GM23248 (cell line): ENCODE measurements at regions not wholly inside any gene's neighbourhood (a gene's known extent, or its start where the extent isn't known, plus 50 kb on each side); places are given as distances from the start of the nearest gene placed in this dataset.

Experiments used
- DNase-seq: peaks from one replicate; pipeline ENCODE4 v3.0.0-alpha.2; 2015
- H2AFZ ChIP-seq: fragments of 200-600 bp; sonication (generic); 2 replicates; pipeline ENCODE4 v1.6.1; 2016; ENCODE audit warnings: antibody characterized with exemption
- H3F3A ChIP-seq: fragments of 200-600 bp; sonication (generic); 2 replicates; pipeline ENCODE4 v1.6.1; 2016; ENCODE audit warnings: mild to moderate bottlenecking, antibody characterized with exemption, mixed run types; ENCODE audit not compliant: insufficient read depth
- H3K27ac ChIP-seq: fragments of 200-600 bp; sonication (generic); 2 replicates; pipeline ENCODE4 v1.5.1; 2016; ENCODE audit warnings: mild to moderate bottlenecking
- H3K27me3 ChIP-seq: fragments of 200-600 bp; sonication (generic); replicated peaks from 2 replicates; pipeline ENCODE4 v1.6.1; 2016; ENCODE audit warnings: mild to moderate bottlenecking; ENCODE audit not compliant: insufficient read depth
- H3K36me3 ChIP-seq: fragments of 200-600 bp; sonication (generic); 2 replicates; pipeline ENCODE4 v1.6.1; 2016; ENCODE audit warnings: low read depth, mild to moderate bottlenecking
- H3K4me1 ChIP-seq: fragments of 200-600 bp; sonication (generic); 2 replicates; pipeline ENCODE4 v1.6.1; 2016; ENCODE audit warnings: mild to moderate bottlenecking; ENCODE audit not compliant: insufficient read depth
- H3K4me2 ChIP-seq: fragments of 200-600 bp; sonication (generic); one replicate; pipeline ENCODE4 v1.6.1; 2016; ENCODE audit warnings: mild to moderate bottlenecking; ENCODE audit not compliant: unreplicated experiment
- H3K4me3 ChIP-seq: fragments of 200-600 bp; sonication (generic); 2 replicates; pipeline ENCODE4 v1.5.1; 2016; ENCODE audit warnings: mild to moderate bottlenecking
- H3K79me2 ChIP-seq: fragments of 200-600 bp; sonication (generic); 2 replicates; pipeline ENCODE4 v1.6.1; 2016; ENCODE audit warnings: mild to moderate bottlenecking; ENCODE audit not compliant: insufficient read depth
- H3K9ac ChIP-seq: fragments of 200-600 bp; sonication (generic); 2 replicates; pipeline ENCODE4 v1.6.1; 2016; ENCODE audit warnings: mild to moderate bottlenecking
- H3K9me2 ChIP-seq: fragments of 200-600 bp; sonication (generic); 2 replicates; pipeline ENCODE4 v1.6.1; 2016; ENCODE audit warnings: mixed run types, mild to moderate bottlenecking, moderate library complexity; ENCODE audit not compliant: insufficient read depth
- H3K9me3 ChIP-seq: fragments of 200-600 bp; sonication (generic); one replicate; pipeline ENCODE4 v1.6.1; 2017; ENCODE audit warnings: low read depth
- H4K20me1 ChIP-seq: fragments of 200-600 bp; sonication (generic); 2 replicates; pipeline ENCODE4 v1.6.0; 2016; ENCODE audit not compliant: insufficient read depth
- EZH2 ChIP-seq: fragments of 200-600 bp; sonication (generic); IDR thresholded peaks from 2 replicates; pipeline ENCODE4 v1.6.1; 2018; ENCODE audit warnings: antibody characterized with exemption, mild to moderate bottlenecking; ENCODE audit not compliant: insufficient read depth, poor library complexity, severe bottlenecking
- EZH2phosphoT487 ChIP-seq: fragments of 200-600 bp; sonication (generic); IDR thresholded peaks from 2 replicates; pipeline ENCODE4 v1.6.1; 2018; ENCODE audit warnings: antibody characterized with exemption, moderate library complexity, mild to moderate bottlenecking, low read depth; ENCODE audit not compliant: insufficient read depth
- WGBS, 2 experiments: methylation state at CpG; one replicate each; pipeline ENCODE4 v1.1.6; 2015 to 2017; ENCODE audit warnings: low lambda C conversion rate in 2 of 2, low coverage in 1 of 2; ENCODE audit errors: missing lambda C conversion rate in 2 of 2; 5-methylcytosine and 5-hydroxymethylcytosine counted together
- in situ Hi-C: fragments of 300-500 bp; cut with MboI; formaldehyde crosslinking; loops from 2 replicates; pipeline ENCODE4 v1.15.0; 2020

- no peaks in the 10 kb centered on the region for H3K27me3 ChIP-seq
- no peaks in the 10 kb centered on the region for H3K9me2 ChIP-seq
- TF ChIP-seq EZH2 (no peak), EZH2phosphoT487 (no peak)
- no peaks in the 10 kb centered on the region for H3K36me3 ChIP-seq
- H3K27ac ChIP-seq = no peak overlapping the region
- no peak for DNase-seq
- in situ Hi-C loops = no loop called here
- H2AFZ ChIP-seq = no peak overlapping the region
- no peaks in the 10 kb centered on the region for H3K79me2 ChIP-seq
- 33 to 35% methylated on average over 3 of the region's 3 CpGs for WGBS, 2 experiments
- no peaks in the 10 kb centered on the region for H3F3A ChIP-seq
- no peaks in the 10 kb centered on the region for H3K9me3 ChIP-seq
- no peaks in the 10 kb centered on the region for H3K4me1 ChIP-seq
- no peak overlapping the region for H3K4me2 ChIP-seq
- H3K4me3 ChIP-seq = no peak overlapping the region
- no peak overlapping the region for H3K9ac ChIP-seq
- no peaks in the 10 kb centered on the region for H4K20me1 ChIP-seq
Measured at GRCh38 chr4:11769434-11769833, 340.7 kb upstream of the HS3ST1 start.

- in situ Hi-C loops = no loop called here
- H3K27ac ChIP-seq = no peak overlapping the region
- H3K27me3 ChIP-seq = no peaks in the 10 kb centered on the region
- H3K79me2 ChIP-seq = no peaks in the 10 kb centered on the region
- no peak overlapping the region for H3K9ac ChIP-seq
- H3K36me3 ChIP-seq = no peaks in the 10 kb centered on the region
- TF ChIP-seq EZH2 = no peak
- TF ChIP-seq EZH2phosphoT487 = no peak
- DNase-seq = no peak
- no peak overlapping the region for H3K4me2 ChIP-seq
- no peaks in the 10 kb centered on the region for H3K9me2 ChIP-seq
- H2AFZ ChIP-seq = no peak overlapping the region
- no peaks in the 10 kb centered on the region for H3F3A ChIP-seq
- H3K9me3 ChIP-seq = no peaks in the 10 kb centered on the region
- WGBS, 2 experiments = 12 to 24% methylated on average over 7 of the region's 7 CpGs
- no peaks in the 10 kb centered on the region for H3K4me1 ChIP-seq
- no peak overlapping the region for H3K4me3 ChIP-seq
- no peaks in the 10 kb centered on the region for H4K20me1 ChIP-seq
Measured at GRCh38 chr4:11768251-11768972, 339.7 kb upstream of the HS3ST1 start.

- in situ Hi-C loops = no loop called here
Measured at GRCh38 chr4:11765849-11766453, 337.3 kb upstream of the HS3ST1 start.

GRCh38 chr4:11748164-11748872 is 319.6 kb upstream of the HS3ST1 start:
- Histone ChIP-seq H3K4me1 (no peaks in the 10 kb centered on the region), H3K79me2 (no peaks in the 10 kb centered on the region), H3F3A (no peaks in the 10 kb centered on the region), H4K20me1 (no peaks in the 10 kb centered on the region), H3K27me3 (no peaks in the 10 kb centered on the region), H3K9ac (no peak overlapping the region), H3K9me2 (no peaks in the 10 kb centered on the region), H3K4me2 (no peak overlapping the region), H3K36me3 (no peaks in the 10 kb centered on the region), H3K27ac (no peak overlapping the region), H3K9me3 (no peaks in the 10 kb centered on the region), H3K4me3 (no peak overlapping the region), H2AFZ (no peak overlapping the region)
- no peak for DNase-seq
- in situ Hi-C loops = no loop called here
- TF ChIP-seq EZH2 (no peak), EZH2phosphoT487 (no peak)
- 18 to 22% methylated on average over 7 of the region's 7 CpGs for WGBS, 2 experiments

More at GRCh38 chr4:11765849-11766453, 337.3 kb upstream of the HS3ST1 start:
- Histone ChIP-seq H3K27me3 (no peaks in the 10 kb centered on the region), H3K9ac (no peak overlapping the region), H3K4me1 (no peaks in the 10 kb centered on the region), H4K20me1 (no peaks in the 10 kb centered on the region), H3K9me2 (no peaks in the 10 kb centered on the region), H3F3A (no peaks in the 10 kb centered on the region), H3K4me3 (no peak overlapping the region), H3K9me3 (no peaks in the 10 kb centered on the region), H3K4me2 (no peak overlapping the region), H3K36me3 (no peaks in the 10 kb centered on the region), H3K79me2 (no peaks in the 10 kb centered on the region), H3K27ac (no peak overlapping the region), H2AFZ (no peak overlapping the region)
- WGBS, 2 experiments = 5 to 7% methylated on average over 4 of the region's 4 CpGs
- peak; percentile 28 for DNase-seq
- TF ChIP-seq EZH2phosphoT487 = no peak
- TF ChIP-seq EZH2 = no peak
